Activated gamma-delta T cell treated with Interleukin-2 at 50 U/mL for 16 hours (primary cell): ENCODE measurements at regions not wholly inside any gene's neighbourhood (a gene's known extent, or its start where the extent isn't known, plus 50 kb on each side); places are given as distances from the start of the nearest gene placed in this dataset.

Experiments used
- DNase-seq: peaks from one replicate; pipeline ENCODE4 v3.0.0-alpha.2; 2020

GRCh38 chr5:96157841-96158291, 196.2 kb upstream of the ELL2 start:
- DNase-seq: no peak

GRCh38 chr5:96157077-96157780, 195.6 kb upstream of the ELL2 start:
- no peak for DNase-seq

GRCh38 chr5:96155147-96155546, 193.5 kb upstream of the ELL2 start:
- no peak for DNase-seq

- DNase-seq: no peak
Measured at GRCh38 chr5:96151891-96152290, 190.2 kb upstream of the ELL2 start.

- no peak for DNase-seq
Measured at GRCh38 chr5:96150007-96150406, 188.4 kb upstream of the ELL2 start.

GRCh38 chr5:96149546-96149945, 187.9 kb upstream of the ELL2 start:
- DNase-seq: no peak

- DNase-seq: no peak
Measured at GRCh38 chr5:96149021-96149420, 187.4 kb upstream of the ELL2 start.

- no peak for DNase-seq
Measured at GRCh38 chr5:96148376-96148775, 186.7 kb upstream of the ELL2 start.

GRCh38 chr5:96147866-96148265, 186.2 kb upstream of the ELL2 start:
- DNase-seq: no peak

- DNase-seq: no peak
Measured at GRCh38 chr5:96146675-96147074, 185.0 kb upstream of the ELL2 start.

GRCh38 chr5:96144289-96144688, 182.6 kb upstream of the ELL2 start:
- DNase-seq: no peak

GRCh38 chr5:96143450-96143849, 181.8 kb upstream of the ELL2 start:
- no peak for DNase-seq

- no peak for DNase-seq
Measured at GRCh38 chr5:96142786-96143434, 181.3 kb upstream of the ELL2 start.

- DNase-seq: no peak
Measured at GRCh38 chr5:96142184-96142781, 180.6 kb upstream of the ELL2 start.

- no peak for DNase-seq
Measured at GRCh38 chr5:96141749-96142148, 180.1 kb upstream of the ELL2 start.

- no peak for DNase-seq
Measured at GRCh38 chr5:96140496-96140895, 178.8 kb upstream of the ELL2 start.

- DNase-seq: no peak
Measured at GRCh38 chr5:96140084-96140483, 178.4 kb upstream of the ELL2 start.

GRCh38 chr5:96134886-96135285, 173.2 kb upstream of the ELL2 start:
- DNase-seq: no peak

GRCh38 chr5:96133341-96134079, 171.9 kb upstream of the ELL2 start:
- DNase-seq: no peak

- no peak for DNase-seq
Measured at GRCh38 chr5:96129276-96129675, 167.6 kb upstream of the ELL2 start.

- DNase-seq: no peak
Measured at GRCh38 chr5:96128204-96128864, 166.7 kb upstream of the ELL2 start.

- DNase-seq: no peak
Measured at GRCh38 chr5:96127538-96127937, 165.9 kb upstream of the ELL2 start.
